Activated T-cell treated with anti-CD3 and anti-CD28 coated beads, Interleukin-2, amount 50 U/mL, for 48 hours (primary cell): ENCODE measurements at regions not wholly inside any gene's neighbourhood (a gene's known extent, or its start where the extent isn't known, plus 50 kb on each side); places are given as distances from the start of the nearest gene placed in this dataset.
"Not testable (repeated sequence)": the region's sequence is repeated elsewhere in the genome, so short reads cannot be mapped to it uniquely, and the experiment has no call there.

Experiments used
- DNase-seq, 2 experiments: peaks; one replicate each; pipeline ENCODE4 v3.0.0-alpha.2; 2020

DNA sequence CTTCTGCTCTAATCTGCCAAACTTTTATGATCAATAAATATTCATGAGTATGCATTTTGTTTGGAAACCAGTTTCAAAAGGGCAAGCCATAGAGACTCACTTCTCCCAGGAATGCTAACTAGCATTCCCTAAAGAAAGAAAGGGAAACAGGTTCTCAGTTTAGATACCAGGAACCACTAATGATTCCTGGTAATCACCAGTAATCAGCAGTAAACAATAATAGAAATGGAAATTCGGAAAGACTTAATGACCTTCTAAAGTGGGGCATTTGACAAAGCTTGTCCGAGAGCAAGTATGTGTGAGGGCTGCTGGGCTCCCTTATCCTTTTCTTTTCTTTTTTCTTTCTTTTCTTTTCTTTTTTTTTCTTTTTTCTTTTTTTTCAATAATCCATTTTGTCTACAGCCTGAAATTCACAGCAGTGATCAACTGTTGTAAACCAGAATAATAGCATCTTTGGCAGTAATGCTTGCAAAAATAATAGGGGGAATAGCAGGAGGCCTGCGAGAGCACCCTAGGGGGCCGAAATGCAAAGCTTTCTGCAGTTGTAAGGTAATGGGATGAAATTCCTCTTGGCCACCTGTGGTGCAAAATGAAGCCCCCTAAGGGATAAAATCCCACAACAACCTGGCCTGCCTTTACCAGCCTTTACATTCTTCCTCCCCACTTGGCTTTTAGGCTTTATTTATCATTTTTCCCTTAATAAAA lies 253.2 kb downstream of the ZPLD1 start:
- no peak for DNase-seq

DNA sequence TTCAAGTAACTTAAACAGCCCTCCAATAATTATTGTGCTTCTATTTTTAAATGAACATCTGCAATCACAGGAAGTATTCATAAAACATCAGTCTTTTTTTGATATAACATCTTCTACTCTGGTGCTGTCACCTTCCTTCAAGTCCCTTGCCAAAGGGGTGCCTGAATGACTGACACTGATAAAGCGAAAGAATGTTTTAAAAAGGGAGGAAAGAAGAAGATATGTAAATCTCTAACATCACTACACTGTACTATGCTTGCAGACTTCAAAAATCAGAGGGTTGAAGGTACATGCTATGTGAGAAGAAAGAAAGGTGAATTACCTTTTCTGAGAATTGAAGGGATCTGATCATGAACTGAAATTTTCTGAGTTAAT lies 253.7 kb downstream of the ZPLD1 start:
- no peak for DNase-seq

DNA sequence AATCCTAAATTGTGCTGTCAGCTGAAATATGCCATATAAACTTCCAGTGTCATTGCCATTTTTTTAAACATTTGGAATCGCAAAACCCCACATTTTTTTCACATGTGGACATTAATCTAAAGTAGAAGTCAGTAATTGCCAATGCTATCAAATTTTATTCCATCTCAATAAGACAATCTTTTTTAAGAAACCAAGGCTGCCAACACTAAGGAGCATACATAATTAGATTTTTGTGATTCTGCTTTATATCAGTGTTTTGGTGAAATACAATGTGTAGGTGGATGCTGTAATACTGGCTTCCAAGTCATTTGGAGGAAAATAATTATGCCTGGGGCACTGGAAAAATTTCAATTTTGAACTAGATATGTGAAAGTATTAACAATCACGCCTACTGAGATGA lies 256.7 kb downstream of the ZPLD1 start:
- no peak for DNase-seq

DNA sequence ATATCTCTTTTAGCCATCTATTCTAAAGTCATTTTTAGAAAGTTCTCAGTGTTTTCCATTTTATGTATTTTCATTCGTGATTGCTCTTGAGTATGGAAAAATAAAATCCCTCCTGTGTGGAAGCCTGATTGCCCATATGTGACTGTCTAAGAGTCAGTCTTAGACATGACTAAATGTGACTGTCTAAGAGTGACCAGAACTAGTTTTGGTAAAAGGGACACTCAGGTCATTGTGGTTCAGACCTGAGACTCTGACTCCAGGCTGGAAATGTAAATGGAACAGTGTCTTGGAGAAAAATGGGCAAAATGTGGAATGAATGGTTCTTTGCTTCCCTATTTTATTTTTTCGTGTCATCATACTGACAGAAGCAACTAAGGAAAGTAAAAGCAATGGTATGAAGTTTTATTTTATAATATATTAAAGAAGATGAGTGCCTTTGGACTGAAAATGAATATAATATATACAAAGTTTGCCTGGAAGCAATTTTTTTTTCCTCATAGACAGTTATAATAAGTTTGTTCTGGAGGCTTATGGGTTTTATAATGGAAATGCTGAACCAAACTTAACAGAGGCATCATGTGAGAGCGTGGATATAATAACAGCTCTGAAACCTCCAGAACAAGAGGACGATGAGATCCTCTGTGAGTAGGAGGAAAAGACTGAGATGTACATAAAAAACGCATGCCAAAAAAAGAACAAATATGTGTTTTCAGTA lies 264.4 kb downstream of the ZPLD1 start:
- DNase-seq: no peak

DNA sequence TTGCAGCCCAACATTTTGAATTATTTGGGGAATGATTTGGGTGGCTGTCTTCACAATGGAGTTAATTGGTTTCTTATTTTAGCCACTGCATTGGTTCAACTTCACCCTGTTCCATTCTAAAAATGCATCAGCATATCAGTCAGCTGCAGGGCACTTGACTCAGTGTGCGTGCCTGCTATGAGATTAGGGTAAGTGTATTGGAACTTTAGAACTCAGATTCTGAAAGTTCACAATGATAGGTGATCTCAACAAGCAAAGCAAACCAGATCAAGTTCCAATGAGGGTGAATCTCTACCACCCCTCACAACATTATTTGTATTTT lies 265.0 kb downstream of the ZPLD1 start:
- DNase-seq: no peak

DNA sequence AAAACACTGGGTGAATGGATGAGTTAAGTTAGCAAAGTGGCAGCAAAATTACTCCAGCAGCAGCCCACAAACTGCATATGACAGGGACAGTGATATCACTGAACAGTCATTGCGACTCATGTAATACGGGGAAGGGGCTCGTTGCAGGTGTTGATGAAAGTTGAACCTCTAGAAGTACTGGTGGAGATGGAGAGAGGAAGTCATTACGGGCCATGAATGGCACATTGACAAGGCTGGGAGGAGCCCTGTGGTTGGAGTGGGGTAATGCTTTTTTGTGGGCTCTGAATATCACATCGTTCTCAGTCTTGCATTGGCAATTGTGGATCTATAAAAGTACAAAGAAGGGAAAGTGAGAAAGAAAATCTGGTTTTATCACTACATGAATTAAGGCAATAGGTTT lies 278.1 kb downstream of the ZPLD1 start:
- peak in 1 of 2 experiments; percentile 17 for DNase-seq

DNA sequence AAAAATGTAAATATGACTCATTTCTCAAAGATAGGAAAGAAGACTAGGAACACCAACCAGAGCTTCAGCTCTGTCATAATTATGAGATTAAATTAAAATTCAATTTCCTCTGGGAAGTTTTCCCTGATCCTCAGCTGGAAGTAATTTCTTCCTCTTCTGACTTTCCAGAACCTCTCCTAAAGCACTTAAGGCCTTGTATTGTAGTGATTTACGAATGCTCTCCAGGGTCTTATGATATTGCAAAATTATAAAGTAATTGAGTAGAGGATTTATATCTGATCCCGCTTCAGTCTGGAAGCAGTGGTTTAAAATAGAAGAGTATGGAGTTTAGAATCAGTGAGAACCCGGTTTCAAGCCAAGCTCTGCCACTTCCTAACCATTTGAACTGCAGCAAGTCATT lies 279.8 kb downstream of the ZPLD1 start:
- DNase-seq: no peak

DNA sequence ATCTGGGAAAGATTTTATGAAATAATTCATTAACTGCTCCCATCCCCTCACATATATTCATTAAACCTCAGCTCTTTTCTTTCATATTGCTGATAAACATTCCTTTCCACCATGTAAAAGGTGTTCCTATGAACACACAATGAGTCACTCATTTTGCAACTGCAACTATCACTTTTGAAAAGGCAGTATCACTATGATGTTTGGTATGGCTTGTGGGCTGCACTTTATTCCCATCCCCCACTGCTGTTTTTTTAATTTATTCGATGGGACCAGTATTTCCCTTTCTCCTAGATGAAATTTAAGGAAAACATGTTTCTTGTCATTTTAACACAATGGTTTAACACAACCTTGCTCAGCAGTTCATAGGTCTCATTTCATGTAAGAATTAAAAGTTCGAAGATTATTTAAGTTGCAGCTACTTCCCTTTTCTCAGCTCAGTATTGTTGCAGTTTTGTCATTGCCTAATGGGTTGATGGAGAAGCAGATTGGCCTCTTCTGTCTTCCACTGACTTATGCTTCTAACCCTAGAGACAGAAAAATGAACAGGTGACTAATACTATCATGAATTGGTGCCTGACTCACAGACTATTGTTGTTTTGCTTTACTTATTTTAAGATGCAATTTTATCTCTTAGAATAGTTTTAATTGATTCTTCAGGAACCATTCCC lies 280.3 kb downstream of the ZPLD1 start:
- no peak for DNase-seq

DNA sequence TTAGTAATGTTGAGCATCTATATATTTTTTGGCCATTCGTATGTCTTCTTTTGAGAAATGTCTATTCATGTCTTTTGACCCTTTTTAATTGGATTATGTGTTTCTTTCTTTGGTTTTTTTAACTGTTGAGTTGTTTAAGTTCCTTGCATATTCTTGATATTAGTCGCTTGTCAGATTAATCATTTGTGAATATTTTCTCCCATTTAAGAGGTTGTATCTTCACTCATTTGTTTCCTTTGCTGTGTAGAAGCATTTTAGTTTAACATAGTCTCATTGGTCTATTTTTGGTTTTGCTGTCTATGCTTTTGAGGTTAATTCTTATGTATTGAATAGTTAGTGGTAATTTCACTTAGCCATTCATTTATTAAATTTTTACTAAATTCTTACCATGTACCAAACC lies 283.8 kb downstream of the ZPLD1 start:
- no peak for DNase-seq

DNA sequence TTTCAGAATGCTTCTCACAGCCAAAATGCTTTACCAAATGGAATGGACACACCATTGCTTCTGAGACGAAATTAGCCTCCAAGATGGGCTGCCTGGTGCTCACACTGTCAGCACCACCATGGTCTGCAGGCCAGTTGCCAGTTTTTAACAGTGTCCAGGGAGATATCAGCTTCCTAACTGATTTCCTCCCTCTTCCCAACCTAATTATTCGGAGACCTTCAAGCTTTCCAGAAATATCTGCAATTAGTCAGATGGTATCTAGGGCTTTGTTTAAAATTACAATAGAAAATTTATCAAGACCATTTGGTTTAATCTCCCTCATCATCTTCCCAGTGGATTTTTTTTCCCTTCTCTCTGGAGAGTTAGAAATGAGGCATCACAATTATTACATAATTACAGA lies 287.5 kb downstream of the ZPLD1 start:
- no peak for DNase-seq

DNA sequence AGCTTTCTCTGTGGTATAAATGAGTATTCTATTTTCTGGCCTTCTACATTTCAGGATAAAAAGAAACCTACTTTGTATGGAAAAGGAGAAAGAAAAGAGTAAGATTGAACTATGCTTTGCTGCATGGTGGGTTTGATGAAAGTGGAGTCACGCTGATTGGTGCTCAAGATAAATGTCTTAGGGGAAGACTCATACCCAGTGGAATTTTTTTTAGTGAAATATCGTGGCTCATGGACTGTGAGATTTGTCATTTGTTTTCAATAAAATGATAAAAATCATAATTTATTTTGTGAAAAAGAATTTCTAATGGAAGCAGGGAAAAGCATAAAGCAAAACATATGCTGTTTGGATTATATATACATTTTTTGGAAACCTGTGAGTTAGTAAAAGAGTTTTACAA lies 292.5 kb downstream of the ZPLD1 start:
- DNase-seq: no peak

DNA sequence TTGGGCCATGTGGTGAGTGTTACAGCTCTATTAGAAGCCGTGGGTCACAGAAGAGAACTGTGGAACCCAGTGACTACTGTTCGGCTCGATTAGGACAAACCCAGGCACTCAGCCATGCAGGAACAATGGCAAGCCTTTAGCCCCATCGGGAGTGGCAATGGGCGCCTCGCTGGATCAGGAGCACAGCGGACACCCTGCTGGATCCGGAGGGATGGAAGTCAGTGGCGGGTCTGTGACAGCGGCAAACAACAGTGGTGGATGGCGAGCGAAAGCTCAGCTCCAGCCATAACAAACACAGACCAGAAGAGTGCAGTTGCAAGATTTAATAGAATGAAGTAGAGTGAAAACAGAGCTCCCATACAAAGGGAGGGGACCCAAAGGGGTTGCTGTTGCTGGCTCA lies 297.8 kb downstream of the ZPLD1 start:
- DNase-seq: not testable (repeated sequence)

DNA sequence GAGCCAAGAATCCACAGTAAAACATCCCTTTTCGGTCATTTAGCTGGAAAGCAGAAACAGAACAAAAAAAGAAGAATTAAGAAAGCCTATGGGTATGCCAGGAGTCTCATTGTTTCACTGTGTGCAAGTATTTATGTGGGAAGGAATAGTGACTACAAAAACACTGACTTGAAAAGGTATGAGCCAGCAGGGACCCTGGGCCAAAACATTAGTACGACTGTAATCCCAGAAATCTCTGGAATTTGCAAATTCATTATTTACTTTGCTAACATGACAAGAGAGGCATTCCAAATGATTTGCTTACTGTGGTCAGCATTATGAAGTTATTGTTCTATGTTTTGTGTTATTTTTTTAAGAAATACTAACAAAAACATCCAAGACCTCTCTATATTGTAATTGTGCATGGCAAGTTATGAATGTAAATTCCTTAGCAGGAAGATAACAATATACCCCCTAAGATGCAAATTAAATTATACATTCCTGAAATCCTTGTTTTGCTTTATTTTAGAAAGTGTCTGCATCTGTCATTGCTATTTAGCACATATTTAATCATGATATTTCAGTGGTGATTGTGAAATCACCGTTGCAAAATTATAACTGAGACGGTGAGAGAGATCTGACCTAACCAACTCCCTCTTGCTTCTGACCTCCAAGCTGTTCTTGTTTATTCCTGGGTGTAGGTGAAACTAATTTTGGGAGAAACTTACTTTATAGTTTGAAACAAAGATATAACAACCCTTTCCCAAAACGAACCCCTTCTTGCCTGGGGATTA lies 299.2 kb downstream of the ZPLD1 start:
- DNase-seq: no peak

DNA sequence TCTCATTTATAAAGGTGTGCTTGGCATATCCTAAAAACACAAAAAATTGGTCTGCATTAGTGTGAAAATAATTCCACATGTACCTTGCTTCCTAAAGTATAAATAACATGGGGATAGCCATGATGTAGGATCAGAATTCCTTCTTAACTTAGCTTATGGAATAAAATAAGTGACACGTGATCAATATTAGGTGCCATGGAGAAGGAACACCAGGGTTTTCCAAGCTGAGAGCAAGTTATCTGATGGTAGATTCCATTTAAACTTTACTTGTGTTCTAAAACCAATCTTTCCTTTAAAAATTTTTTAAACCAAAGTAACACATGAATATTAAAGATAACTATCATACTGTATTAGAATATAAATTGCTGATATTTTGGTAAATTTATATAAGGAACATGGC lies 300.5 kb downstream of the ZPLD1 start:
- no peak for DNase-seq

DNA sequence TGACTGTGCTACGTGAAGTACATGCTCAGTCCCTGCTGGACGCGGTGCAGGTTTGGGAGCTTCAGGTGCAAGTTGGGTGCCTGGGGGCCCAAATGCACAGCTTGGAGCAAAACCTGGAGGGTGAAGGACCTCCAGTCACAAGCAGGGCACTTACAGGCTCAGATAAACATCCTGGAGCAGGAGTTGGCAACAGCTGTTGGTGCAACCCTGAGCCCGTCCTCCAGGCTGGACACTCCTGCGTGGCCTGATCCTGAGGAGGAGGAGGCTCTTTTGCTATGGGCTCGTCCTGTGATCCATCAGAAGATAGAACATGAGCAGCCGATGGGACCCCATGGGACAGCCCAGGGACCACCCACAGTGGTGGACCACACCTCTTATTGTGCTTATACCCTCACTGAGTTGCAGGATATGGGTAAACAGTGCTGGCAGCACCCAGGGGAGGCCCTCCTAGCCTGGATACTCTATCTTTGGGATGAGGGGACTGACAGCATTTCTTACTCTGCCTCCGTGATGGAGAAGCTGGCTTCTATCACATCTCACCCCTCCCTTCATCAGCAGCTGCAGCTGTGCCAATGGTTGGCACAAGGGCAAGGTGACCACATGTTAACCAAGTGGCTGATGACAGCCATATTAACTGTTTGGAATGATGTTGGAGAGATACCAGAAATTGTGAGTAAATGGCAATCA lies 301.6 kb downstream of the ZPLD1 start:
- DNase-seq: no peak

DNA sequence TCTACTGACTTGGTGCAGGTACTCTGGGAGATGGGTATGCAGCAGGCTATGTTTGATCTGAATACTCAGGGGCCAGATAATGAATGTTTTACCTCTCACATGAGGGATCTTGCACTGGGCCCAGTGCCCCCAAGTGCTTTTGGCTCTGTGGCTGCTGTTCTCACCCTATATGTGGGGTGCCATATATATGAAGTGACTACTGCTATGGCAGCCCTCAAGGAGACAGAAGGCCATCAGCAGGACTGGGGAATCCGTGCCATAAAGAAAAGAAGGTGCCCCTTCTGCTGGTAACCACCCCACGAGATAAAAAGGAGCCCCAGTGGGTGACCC lies 302.1 kb downstream of the ZPLD1 start:
- no peak for DNase-seq

DNA sequence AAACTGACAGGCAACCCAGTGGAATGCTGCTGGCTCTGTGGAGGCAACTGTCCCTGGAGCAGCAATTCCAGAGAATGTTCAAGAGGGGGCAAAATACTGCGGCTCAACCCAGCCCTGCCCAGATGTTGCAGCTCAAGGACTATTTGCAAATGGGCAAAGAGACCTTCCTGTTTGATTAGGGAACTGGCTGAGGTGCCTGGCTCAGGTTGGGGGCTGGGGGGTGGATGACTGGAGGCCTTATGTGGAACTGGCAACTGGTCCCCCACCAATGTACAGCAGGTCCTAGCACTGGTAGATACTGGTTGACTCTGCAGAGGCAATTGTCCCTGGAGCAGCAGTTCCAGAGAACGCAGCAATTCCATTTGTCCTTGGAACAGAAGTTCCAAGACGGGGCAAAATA lies 302.5 kb downstream of the ZPLD1 start:
- no peak for DNase-seq

DNA sequence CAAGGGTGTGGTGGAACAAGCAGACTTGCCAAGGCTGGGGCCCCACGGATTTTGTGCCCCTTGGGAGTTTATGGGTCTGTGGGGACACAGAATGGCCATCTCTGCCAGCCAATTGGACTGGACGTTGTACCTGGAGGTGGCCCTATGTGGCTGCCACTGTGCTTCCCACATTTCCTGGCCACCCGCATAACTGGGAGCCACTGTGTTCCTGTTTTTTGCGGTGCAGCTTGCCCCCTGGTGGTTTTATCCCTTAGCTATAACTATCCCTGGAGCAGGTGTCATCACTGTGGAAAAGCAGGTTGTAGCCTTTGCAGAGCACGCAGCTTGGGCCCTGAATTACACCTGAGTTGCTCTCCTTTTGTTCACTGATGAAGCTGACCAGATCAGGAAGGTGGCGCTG lies 306.3 kb downstream of the ZPLD1 start:
- no peak for DNase-seq

DNA sequence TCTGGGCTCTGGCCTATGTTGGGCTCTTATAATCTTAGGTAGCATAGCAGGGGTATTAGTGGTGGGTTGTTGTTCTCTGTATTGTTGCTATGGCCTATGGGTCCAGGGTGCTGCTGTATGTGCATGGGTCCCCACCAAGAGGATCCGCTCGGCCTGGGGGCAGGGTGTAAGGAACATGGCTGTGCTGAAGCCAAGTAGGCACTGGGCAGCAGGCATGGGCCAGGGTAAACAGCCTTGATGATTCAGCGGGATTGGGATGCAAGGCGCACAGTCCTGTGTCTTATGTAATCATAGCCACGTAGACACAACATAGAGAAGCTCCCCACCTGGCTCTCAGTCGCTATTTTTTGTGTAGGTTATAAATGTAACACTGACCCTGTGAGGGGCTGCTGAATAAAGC lies 306.9 kb downstream of the ZPLD1 start:
- no peak for DNase-seq

DNA sequence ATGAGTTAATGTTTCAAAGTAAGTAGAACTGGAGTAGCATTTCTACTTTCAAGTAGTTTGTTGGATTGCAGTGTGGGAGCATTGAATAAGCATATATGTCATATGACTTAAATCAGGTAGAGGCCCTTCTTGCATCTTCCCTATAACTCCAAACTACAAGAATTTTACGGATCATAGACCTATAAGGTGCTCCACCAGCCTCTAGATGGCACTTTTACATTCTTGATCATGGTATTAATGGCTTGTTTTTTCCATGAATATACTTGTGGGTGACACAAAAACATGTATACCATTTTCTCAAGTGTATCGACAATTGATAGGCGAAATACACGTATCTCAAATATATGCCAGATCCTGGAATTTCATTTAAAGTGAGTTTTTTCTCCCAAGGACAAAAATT lies 311.1 kb downstream of the ZPLD1 start:
- DNase-seq: no peak

DNA sequence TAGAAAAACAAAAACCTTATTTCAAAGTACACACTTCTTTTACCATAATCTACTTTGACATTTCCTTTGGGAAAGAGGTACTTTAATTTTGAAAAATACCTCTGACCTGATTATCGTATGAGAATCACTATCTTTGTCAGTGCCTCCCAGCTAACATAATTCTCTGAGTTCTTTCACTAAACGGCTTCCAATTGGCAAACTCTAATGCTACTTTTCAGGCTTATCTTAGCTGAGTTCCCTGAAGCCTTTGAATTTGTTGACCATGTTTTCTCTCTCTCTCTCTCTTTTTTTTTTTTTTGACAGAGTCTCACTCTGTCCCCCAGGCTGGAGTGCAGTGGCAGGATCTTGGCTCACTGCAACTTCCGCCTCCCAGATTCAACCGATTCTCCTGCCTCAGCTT lies 312.8 kb downstream of the ZPLD1 start:
- no peak for DNase-seq

DNA sequence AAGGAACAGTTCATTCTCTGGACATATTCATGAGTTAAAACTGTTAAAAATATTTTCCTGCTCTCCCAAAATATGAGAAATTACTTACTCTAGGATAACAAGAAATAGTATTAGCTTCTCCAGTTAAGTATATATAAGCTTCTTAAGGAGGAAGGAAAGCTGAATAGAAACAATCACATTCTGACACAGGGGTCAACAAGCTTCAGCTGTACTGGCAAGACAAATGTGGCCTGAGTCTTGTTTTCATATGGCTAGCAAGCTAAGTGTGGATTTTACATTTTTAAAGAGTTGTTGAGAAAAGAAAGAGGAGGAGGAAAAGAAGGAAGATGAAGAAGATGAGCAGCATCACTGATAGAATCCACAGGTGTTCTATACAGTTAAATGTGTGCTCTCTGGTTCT lies 313.8 kb downstream of the ZPLD1 start:
- no peak for DNase-seq

DNA sequence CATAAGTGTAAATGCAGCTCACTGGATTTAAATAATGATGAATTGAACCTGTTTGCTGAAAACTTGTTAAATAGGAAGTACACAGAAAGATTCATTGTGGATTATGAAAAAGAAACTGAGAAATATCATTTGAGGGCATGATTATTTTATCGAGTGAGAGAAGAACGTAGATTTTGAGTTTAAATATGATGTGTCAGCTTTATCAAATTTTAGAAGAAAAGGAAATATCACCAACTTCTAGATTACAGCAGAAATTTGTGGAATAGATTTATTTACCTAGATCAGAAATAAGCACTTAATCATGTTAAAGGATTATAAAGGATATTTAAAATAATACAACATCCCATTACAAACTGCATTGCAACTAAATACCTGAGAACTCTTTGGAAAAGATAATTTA lies 315.5 kb downstream of the ZPLD1 start:
- no peak for DNase-seq
